ENCODE measurements at regions not wholly inside any gene's neighbourhood (a gene's known extent, or its start where the extent isn't known, plus 50 kb on each side); places are given as distances from the start of the nearest gene placed in this dataset.

GRCh38 chr6:6515691-6516607 is 72.6 kb upstream of the LY86 start:
- no peak for DNase-seq (ENCODE audit: insufficient read length)
- TF ChIP-seq POLR2A (IDR thresholded peaks at IDR 0.05; ENCODE audit: low read depth, low read length) (no peak), TAF1 (IDR thresholded peaks at IDR 0.05; ENCODE audit: borderline replicate concordance, low read depth, low read length) (no peak), POLR2AphosphoS5 (IDR thresholded peaks at IDR 0.05; ENCODE audit: low read depth, low read length) (no peak)
- FAIRE-seq = peak; percentile 65

DNA sequence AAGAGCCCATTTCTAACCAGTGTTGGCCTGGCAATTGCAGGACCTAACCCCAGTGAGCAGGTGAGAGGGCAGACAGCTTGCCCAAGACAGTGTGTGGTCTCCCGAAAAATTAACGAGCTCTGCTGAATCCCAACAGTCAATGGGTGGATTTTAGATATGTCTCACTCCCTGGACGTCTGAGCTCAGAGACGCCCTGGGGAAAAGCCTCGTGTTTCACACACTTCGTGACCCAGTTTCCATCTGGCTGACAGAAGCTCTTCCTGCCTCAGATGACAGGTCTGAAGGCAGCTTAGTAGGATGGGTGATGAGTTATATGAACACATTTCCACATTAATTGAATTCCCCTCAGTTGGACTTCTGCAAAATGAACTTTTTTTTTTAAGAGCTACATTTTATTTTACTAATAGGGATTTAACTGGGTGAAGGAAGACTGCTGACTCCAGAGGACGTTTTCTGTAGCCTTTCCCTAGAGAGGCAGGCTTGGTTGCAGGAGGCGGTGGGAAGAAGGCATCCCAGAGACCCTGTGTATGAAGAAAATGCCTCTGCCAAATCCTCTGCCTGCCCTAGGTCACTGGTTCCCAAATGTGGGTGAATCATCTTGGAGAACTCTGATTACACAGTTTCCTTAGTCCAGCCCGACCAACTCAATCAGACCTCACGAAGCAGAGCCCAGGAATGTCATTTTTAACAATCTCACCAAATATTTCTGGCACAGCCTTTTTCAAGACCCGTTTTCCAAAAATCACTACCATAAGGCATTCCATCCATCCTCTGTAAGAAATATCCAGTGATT is 71.7 kb upstream of the LY86 start:
- no peak for TF ChIP-seq POLR2AphosphoS5 (IDR thresholded peaks at IDR 0.05; ENCODE audit: low read depth, low read length)
- TF ChIP-seq POLR2A (IDR thresholded peaks at IDR 0.05; ENCODE audit: low read depth, low read length) = no peak
- TF ChIP-seq TAF1 (IDR thresholded peaks at IDR 0.05; ENCODE audit: borderline replicate concordance, low read depth, low read length) = no peak
- FAIRE-seq = no peak
- DNase-seq (ENCODE audit: insufficient read length) = no peak

DNA sequence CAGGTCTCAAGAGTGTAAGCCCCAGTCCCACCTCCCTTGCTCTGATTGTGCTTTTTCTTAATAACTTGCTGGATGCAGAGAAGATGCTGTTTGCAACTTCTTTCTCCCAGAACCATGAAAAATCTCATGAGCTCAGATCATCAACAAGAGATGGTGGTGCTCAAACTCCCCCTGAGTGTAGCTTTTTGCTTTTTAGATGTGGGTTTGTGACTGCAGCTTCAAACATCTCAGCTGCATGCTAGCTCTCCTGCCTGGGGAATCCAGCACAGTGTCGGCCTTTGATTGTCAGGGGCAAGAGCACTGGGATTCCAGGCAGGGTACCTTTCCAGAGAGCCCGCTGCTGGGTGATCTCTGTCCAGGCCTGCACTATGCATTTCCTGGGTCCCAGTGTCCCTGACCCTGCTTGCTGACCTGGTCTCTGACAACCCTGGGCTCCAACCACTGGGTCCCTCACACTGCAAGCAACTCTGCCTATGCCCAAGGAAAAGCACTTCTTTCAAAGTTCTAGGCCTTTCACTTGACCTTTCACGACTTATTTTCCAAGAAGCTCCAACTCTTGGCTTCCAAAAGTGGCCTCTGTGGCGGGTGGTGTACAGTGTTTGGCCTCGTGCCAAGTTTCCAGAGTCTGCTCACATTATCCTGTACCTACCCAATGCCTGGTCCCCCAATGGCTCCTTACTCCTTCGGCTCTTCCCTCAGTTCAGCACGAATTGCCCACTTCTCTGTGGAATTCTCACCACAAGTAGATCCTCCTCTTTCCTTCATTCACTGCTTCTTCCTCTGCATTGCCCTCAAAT is 69.7 kb upstream of the LY86 start:
- no peak for TF ChIP-seq POLR2A (IDR thresholded peaks at IDR 0.05; ENCODE audit: low read depth, low read length)
- no peak for TF ChIP-seq TAF1 (IDR thresholded peaks at IDR 0.05; ENCODE audit: borderline replicate concordance, low read depth, low read length)
- no peak for TF ChIP-seq POLR2AphosphoS5 (IDR thresholded peaks at IDR 0.05; ENCODE audit: low read depth, low read length)
- FAIRE-seq (no peak), DNase-seq (ENCODE audit: insufficient read length) (no peak)

DNA sequence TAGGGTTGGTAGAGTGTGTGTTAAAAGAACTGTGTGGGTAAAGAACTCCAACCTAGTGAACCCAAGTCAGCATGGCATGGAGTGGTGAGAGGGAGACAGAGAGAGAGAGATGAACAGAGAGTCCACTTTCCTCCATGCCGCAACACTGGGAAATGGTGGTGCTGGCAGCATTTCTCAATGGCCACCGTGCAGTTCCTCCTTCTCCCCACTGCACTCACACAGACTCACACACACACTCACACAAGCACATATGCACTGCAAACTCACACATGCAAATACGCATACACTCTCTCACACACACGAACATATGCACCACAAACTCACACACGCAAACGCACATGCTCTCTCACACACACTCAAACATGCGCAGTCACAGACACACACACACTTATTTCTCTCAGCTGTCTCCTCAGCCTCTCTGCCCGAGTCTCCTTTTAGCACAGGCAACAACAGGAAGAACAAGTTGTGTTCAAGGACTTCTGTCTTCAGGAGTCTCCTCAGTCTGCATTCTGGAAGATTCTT is 66.5 kb upstream of the LY86 start:
- DNase-seq (ENCODE audit: insufficient read length) (no peak), FAIRE-seq (no peak)
- TF ChIP-seq POLR2AphosphoS5 (IDR thresholded peaks at IDR 0.05; ENCODE audit: low read depth, low read length) (no peak), TAF1 (IDR thresholded peaks at IDR 0.05; ENCODE audit: borderline replicate concordance, low read depth, low read length) (no peak), POLR2A (IDR thresholded peaks at IDR 0.05; ENCODE audit: low read depth, low read length) (no peak)

DNA sequence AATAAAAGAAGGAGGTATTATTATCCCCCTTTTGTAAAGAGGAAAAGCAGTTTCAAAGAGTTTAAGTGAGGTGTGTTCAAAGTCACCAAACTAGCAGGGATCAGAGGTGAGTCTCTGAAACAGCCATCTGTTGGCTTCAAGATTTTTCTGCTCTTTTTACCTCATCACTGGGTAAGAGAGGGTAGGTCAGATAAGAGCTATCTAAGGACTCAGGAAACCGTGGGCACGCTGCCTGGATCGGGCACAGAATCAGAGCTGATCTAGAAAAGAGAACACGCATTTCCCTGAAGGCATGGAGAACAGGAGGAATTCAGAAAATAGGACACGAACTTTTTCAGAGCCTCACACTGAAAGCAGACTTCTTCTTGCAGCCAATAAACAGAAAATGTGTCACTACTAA is 65.8 kb upstream of the LY86 start:
- DNase-seq (ENCODE audit: insufficient read length) (no peak), FAIRE-seq (no peak)
- TF ChIP-seq TAF1 (IDR thresholded peaks at IDR 0.05; ENCODE audit: borderline replicate concordance, low read depth, low read length) (no peak), POLR2A (IDR thresholded peaks at IDR 0.05; ENCODE audit: low read depth, low read length) (no peak), POLR2AphosphoS5 (IDR thresholded peaks at IDR 0.05; ENCODE audit: low read depth, low read length) (no peak)

- FAIRE-seq (no peak), DNase-seq (ENCODE audit: insufficient read length) (no peak)
- TF ChIP-seq POLR2AphosphoS5 (IDR thresholded peaks at IDR 0.05; ENCODE audit: low read depth, low read length) (no peak), TAF1 (IDR thresholded peaks at IDR 0.05; ENCODE audit: borderline replicate concordance, low read depth, low read length) (no peak), POLR2A (IDR thresholded peaks at IDR 0.05; ENCODE audit: low read depth, low read length) (no peak)
Observed at GRCh38 chr6:6524951-6525350, 63.6 kb upstream of the LY86 start.

- TF ChIP-seq POLR2AphosphoS5 (IDR thresholded peaks at IDR 0.05; ENCODE audit: low read depth, low read length) = no peak
- TF ChIP-seq TAF1 (IDR thresholded peaks at IDR 0.05; ENCODE audit: borderline replicate concordance, low read depth, low read length) = no peak
- TF ChIP-seq POLR2A (IDR thresholded peaks at IDR 0.05; ENCODE audit: low read depth, low read length) = no peak
- no peak for FAIRE-seq
- no peak for DNase-seq (ENCODE audit: insufficient read length)
Observed at GRCh38 chr6:6525933-6526332, 62.6 kb upstream of the LY86 start.

DNA sequence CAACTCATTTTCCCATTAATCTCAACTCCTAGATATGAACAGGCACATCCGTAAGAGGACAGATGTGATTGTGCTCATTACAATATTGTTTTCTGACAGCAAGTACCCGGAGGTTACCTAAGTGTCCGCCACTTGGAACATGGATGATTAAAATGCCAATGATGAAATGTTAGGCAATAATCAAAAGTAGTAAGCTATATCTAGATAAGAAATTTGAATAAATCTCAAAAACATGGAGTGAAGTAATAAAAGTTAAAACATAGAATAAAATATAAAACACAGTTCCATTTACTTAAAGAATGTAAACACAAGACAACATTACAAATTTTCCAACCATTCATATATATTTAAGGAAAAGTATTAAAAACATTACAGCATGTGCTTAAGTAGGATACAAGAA is 59.2 kb upstream of the LY86 start:
- no peak for TF ChIP-seq TAF1 (IDR thresholded peaks at IDR 0.05; ENCODE audit: borderline replicate concordance, low read depth, low read length)
- no peak for TF ChIP-seq POLR2A (IDR thresholded peaks at IDR 0.05; ENCODE audit: low read depth, low read length)
- TF ChIP-seq POLR2AphosphoS5 (IDR thresholded peaks at IDR 0.05; ENCODE audit: low read depth, low read length) = no peak
- FAIRE-seq = no peak
- DNase-seq (ENCODE audit: insufficient read length) = no peak

DNA sequence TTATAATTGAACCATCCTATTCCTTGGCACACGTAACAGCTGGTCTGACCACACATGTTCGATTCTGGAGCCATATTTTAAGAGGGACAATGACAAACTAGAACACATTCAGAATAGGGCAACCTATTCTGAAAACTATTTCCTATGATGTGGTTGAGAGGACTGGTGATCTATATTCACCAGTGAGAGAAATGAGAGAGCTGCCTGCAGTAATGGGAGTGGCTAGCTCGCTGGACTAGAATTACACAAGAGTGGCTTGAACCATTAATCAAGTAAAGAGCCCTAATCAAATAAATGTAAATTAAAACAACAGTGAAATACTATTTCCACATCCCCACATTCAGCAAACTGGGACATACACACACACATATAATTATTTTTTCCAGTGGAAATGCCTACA is 55.3 kb upstream of the LY86 start:
- TF ChIP-seq TAF1 (IDR thresholded peaks at IDR 0.05; ENCODE audit: borderline replicate concordance, low read depth, low read length) (no peak), POLR2AphosphoS5 (IDR thresholded peaks at IDR 0.05; ENCODE audit: low read depth, low read length) (no peak), POLR2A (IDR thresholded peaks at IDR 0.05; ENCODE audit: low read depth, low read length) (no peak)
- DNase-seq (ENCODE audit: insufficient read length) = no peak
- no peak for FAIRE-seq

DNA sequence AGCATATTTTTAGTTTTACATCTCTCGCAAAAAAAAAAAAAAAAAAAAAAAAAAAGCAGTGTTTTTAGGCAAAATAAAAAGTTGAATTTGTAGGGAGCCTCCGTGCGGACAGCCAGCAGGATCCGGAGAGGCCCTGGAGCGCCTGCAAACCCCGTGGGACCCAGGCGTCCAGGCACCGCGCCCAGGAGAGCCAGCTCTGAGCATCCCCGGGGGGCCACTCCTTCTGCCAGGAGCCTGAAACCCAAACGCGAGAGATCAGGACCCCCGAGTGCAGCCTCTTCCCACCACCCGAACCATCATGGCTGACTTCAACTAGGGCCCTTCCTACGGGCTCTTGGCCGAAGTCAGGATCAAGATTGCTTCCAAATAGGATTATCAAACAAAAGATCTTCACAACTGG is 54.1 kb upstream of the LY86 start:
- no peak for FAIRE-seq
- TF ChIP-seq POLR2AphosphoS5 (IDR thresholded peaks at IDR 0.05; ENCODE audit: low read depth, low read length) = no peak
- TF ChIP-seq TAF1 (IDR thresholded peaks at IDR 0.05; ENCODE audit: borderline replicate concordance, low read depth, low read length) = no peak
- TF ChIP-seq POLR2A (IDR thresholded peaks at IDR 0.05; ENCODE audit: low read depth, low read length) = no peak
- no peak for DNase-seq (ENCODE audit: insufficient read length)
